NCI-H1048 (cell line): ENCODE measurements at regions not wholly inside any gene's neighbourhood (a gene's known extent, or its start where the extent isn't known, plus 50 kb on each side); places are given as distances from the start of the nearest gene placed in this dataset.
A peak's percentile ranks its signal among the peaks of the same experiment; 100 is the strongest.
"Not testable (repeated sequence)": the region's sequence is repeated elsewhere in the genome, so short reads cannot be mapped to it uniquely, and the experiment has no call there.

Experiments used
- DNase-seq: peaks from one replicate; lab custom pipeline; 2025; lab: John Stamatoyannopoulos, UW

DNA sequence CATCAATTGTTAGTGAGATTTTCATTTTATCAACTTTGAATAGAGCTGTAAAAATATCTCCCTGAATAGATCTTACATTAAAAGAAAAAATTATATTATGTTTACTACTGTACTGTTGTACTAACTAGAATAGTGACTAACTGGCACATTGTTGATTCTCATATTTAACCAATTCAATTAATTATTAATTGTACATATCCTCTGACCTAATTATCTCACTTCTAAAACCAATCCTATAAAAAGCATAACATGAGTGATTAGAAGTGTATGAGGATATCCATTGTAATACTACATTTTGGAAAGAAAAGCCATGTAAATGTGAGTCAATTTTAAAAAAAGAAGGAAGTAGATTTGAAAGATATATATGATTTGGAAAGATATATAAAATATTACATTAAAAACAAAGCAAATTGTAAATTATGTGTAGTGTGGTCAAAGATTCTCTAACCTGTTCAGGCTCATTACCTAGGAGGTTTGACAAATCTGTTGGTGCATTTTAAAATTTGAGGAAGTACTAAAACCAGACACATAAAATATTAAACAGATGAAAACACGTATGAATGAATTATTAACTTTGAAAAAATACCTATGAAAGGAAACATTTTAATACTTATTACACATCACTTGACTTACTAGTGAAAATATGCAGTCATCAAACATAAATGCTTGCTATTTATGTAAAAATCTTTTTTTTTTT, 829.8 kb upstream of the SLC10A2 start:
- DNase-seq, result no peak

- no peak for DNase-seq
These were observed 828.4 kb upstream of the SLC10A2 start for GRCh38 chr13:103894626-103895025.

- DNase-seq, result no peak
These were observed 818.0 kb upstream of the SLC10A2 start for GRCh38 chr13:103884101-103884723.

GRCh38 chr13:103883698-103884097, 817.5 kb upstream of the SLC10A2 start:
- no peak for DNase-seq

- peak; percentile 91 for DNase-seq
These were observed 816.9 kb upstream of the SLC10A2 start for GRCh38 chr13:103883164-103883563.

DNA sequence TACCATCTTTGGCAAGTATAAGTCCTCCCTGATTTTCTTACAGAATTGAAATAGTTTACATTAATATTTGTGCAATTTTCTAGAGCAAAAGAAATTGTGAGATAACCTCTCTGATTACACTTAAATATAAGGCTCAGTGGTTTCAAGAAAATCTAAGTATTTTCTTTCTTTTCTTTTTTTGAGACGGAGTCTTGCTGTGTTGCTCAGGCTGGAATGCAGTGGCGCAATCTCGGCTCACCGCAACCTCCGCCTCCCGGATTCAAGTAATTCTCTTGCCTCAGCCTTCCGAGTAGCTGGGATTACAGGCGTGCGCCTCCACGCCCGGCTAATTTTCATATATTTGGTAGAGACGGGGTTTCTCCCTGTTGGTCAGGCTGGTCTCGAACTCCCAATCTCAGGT, 813.9 kb upstream of the SLC10A2 start:
- not testable (repeated sequence) for DNase-seq

GRCh38 chr13:103878891-103879605, 812.8 kb upstream of the SLC10A2 start:
- DNase-seq, result no peak

GRCh38 chr13:103876571-103876970, 810.4 kb upstream of the SLC10A2 start:
- no peak for DNase-seq

DNA sequence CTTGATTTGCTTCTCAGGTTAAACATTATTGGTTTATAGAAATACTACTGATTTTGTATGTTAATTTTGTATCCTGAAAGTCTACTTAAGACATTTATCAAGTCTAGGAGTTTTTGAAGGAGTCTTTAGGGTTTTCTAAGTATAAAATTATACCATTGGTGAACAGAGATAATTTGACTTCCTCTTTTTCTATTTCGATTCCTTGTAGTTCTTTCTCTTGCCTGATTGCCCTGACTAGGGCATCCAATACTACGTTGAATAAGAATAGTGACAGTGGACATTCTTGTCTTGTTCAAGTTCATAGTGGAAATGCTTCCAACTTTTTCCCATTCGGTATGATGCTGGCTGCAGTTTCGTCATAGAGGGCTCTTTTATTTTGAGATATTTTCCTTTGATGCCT, 807.5 kb upstream of the SLC10A2 start:
- no peak for DNase-seq

GRCh38 chr13:103866048-103866447, 799.8 kb upstream of the SLC10A2 start:
- DNase-seq, result no peak

GRCh38 chr13:103862525-103862924, 796.3 kb upstream of the SLC10A2 start:
- DNase-seq, result no peak

GRCh38 chr13:103859952-103860351, 793.7 kb upstream of the SLC10A2 start:
- DNase-seq, result no peak

- no peak for DNase-seq
These were observed 785.8 kb upstream of the SLC10A2 start for GRCh38 chr13:103852036-103852435.

GRCh38 chr13:103844471-103844870, 778.3 kb upstream of the SLC10A2 start:
- no peak for DNase-seq

DNA sequence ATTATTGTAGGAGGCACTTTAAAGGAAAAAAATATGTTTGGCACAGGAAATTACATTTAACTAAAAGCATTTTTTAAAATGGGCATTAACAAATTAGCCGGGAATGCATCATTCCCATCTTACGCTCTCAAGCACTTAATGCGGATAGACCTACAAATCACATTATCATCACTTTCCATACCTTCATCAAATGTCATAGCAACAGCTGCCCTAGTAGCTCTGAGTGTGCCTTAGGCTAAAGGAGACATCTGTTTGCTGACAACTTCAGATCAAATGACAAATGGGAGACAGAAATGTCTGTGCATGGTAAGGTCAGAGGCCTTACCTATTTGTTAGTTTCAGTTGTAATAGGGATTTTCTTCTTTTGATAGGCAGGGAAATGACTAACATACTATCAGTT, 773.2 kb upstream of the SLC10A2 start:
- no peak for DNase-seq

GRCh38 chr13:103835052-103835451, 768.8 kb upstream of the SLC10A2 start:
- no peak for DNase-seq

DNA sequence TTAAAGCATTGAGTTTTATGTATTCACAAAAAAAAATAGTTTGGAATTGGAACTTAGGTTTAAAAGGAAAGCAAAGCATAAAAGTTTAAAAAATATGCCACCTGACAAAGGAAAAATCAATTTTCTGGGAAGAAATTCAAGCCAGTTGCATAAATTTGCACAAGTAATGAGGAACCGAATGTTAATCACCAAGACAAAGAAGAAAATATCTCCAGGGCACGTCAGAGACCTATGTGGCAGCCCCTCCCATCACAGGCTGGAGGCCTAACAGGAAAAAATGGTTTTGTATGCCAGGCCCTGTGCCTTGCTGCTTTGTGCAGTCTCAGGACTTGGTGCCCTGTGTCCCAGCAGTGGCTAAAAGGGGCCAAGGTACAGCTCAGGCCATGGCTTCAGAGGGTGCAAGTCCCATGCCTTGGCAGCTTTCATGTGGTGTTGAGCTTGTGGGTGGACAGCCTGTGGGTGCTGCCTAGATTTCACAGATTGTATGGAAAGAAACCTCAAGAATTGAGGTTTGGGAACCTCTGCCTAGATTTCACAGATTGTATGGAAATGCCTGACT, 767.2 kb upstream of the SLC10A2 start:
- no peak for DNase-seq

DNA sequence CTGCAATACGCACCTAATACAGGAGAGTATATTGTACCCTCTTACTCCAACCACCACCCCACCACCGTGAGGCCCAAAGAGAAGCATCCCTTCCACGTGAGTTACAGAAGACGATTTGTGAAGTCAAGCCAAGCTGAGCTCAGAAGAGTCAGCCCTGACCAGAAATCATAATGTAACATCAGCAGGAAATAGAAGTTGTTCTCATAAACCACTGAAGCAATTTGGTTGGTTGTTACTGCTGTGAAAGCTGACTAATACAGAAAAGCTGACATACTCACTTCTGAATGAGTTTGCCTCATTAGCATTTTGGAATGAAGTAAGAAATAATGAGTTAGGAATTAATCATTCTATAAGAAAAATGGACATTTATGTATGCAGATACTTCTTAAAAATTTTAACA, 749.4 kb upstream of the SLC10A2 start:
- DNase-seq, result no peak

- no peak for DNase-seq
These were observed 746.8 kb upstream of the SLC10A2 start for GRCh38 chr13:103812971-103813370.

GRCh38 chr13:103812558-103812957, 746.3 kb upstream of the SLC10A2 start:
- no peak for DNase-seq

- no peak for DNase-seq
These were observed 743.8 kb upstream of the SLC10A2 start for GRCh38 chr13:103810026-103810425.

DNA sequence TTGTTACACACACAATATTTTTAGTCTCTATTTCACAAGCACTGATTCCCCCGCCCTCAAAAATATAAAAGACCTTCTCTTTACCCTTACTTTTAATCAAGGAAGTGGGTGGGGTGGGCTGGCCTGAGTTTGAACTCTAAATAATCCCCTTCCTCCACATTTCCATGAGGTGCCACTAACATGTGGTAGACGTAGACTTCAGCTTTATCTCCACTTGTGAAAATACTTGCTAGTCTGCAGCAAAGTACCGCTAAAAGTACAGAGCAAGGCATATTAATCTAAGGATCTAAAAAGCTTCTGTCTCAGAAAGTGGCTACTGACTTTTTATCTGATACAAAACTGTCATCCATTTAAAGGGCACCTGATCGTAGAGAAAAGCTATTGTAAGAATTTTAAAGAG, 739.6 kb upstream of the SLC10A2 start:
- DNase-seq, result no peak

DNA sequence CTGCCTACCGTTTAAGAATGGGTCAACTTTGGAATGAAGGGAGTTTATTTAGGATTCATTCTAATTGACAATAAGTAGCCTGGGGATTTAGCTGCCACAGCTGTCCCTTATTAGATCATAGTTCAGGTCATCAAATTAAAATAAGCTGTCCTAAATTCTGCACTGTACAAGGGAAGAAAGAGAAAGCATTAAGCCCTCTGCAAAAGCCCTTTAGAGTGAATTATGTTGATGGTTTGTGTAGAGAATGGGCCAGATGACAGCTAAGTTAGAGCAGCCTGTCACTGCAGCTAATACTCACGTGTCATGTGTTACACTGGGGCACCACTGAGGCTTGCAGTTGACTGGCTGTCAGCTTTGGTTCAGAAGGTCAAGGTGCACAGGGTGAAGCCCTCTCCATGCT, 737.1 kb upstream of the SLC10A2 start:
- DNase-seq, result no peak
